GM10266 (cell line): ENCODE measurements at regions not wholly inside any gene's neighbourhood (a gene's known extent, or its start where the extent isn't known, plus 50 kb on each side); places are given as distances from the start of the nearest gene placed in this dataset.
"Not testable (repeated sequence)": the region's sequence is repeated elsewhere in the genome, so short reads cannot be mapped to it uniquely, and the experiment has no call there.

Experiments used
- DNase-seq: peaks from one replicate; pipeline ENCODE4 v3.0.0; 2012; ENCODE audit errors: extremely low spot score
- CTCF ChIP-seq: IDR thresholded peaks from 2 replicates; pipeline ENCODE4 v1.5.1; 2012; ENCODE audit warnings: mild to moderate bottlenecking, low read depth; ENCODE audit not compliant: control insufficient read depth, insufficient read depth; ENCODE audit errors: missing control alignments

GRCh38 chr18:66043009-66043408, 292.2 kb downstream of the CDH7 start:
- no peak for TF ChIP-seq CTCF
- DNase-seq, result no peak

GRCh38 chr18:66013969-66014368, 263.2 kb downstream of the CDH7 start:
- no peak for DNase-seq
- TF ChIP-seq CTCF, result no peak

DNA sequence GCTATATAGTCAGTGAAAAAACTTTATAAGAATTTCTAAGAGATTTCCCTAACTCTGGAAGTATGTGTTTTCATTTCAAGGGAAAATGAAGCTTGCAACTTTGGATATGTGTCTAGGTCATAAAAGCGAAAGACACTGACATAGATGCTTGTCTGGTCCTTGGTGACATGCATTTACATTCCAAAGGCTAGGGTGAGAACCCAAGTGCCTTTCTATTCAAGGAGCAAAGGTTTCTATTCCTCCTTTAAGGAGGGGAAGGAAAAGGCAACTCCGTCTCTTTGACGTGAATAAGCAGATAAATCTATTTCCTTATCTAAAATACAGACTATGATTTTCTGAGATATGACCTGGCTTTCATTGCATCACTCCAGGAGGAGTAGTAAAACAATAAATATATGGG, 261.1 kb downstream of the CDH7 start:
- DNase-seq, result no peak
- no peak for TF ChIP-seq CTCF

DNA sequence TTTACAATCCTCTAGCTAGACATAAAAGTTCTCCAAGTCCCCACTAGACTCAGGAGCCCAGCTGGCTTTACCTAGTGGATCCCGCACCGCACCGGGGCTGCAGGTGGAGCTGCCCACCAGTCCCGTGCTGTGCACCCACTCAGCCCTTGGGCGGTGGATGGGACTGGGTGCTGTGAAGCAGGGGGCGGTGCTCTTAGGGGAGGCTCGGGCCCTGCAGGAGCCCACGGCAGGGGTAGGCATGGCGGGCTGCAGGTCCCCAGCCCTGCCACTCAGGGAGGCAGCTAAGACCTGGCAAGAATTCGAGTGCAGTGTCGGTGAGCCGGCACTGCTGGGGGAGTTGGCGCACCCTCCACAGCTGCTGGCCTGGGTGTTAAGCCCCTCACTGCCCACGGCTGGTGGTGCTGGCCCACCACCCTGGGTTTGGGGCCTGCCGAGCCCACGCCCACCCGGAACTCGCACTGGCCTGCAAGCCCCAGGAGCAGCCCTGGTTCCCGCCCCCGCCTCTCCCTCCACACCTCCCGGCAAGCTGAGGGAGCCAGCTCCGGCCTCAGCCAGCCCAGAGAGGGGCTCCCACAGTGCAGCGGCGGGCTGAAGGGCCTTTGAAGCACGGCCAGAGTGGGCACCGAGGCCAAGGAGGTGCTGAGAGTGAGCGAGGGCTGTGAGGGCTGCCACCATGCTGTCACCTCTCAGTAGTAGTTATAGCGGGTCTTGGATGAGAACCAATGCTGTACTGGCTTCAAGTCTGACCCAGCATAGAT, 255.2 kb downstream of the CDH7 start:
- DNase-seq, result no peak
- TF ChIP-seq CTCF, result no peak

- DNase-seq, result not testable (repeated sequence)
Measured at GRCh38 chr18:65998971-65999700, 248.3 kb downstream of the CDH7 start.

GRCh38 chr18:65995206-65995605, 244.4 kb downstream of the CDH7 start:
- no peak for TF ChIP-seq CTCF

DNA sequence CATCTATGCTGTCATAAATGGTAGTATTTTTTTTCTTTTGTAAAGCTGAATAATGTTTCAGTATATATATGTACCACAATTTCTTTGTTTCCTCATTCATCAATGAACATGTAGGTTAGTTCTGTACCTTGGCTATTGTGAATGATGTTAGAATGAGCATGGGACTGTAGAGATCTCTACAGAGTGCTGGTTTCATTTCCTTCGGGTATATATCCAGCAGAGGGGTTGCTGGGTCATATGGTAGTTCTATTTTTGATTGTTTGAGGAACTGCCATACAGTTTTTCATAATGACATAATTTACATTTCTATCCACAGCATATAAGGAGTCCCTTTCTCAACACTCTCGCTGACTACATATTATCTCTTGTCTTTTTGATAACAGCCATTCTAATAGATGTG, 243.5 kb downstream of the CDH7 start:
- no peak for TF ChIP-seq CTCF
- DNase-seq, result no peak

More at GRCh38 chr18:65995206-65995605, 244.4 kb downstream of the CDH7 start:
- no peak for DNase-seq
